Fibroblast of lung (primary cell): ENCODE measurements at regions not wholly inside any gene's neighbourhood (a gene's known extent, or its start where the extent isn't known, plus 50 kb on each side); places are given as distances from the start of the nearest gene placed in this dataset.

Experiments used
- DNase-seq, 2 donors: peaks; one replicate each; pipeline versions ENCODE4 v3.0.0 to v3.0.0-alpha.2; 2010; ENCODE audit warnings: low read depth in 2 of 2
- H2AFZ ChIP-seq: 2 replicates; pipeline ENCODE4 v1.5.1; 2012; ENCODE audit warnings: low read length, control low read depth, inconsistent platforms
- H3K27ac ChIP-seq: 2 replicates; pipeline ENCODE4 v1.5.1; 2011; ENCODE audit warnings: low read length, control low read depth; ENCODE audit not compliant: insufficient read depth
- H3K27me3 ChIP-seq: 2 replicates; pipeline ENCODE4 v1.5.1; 2011; ENCODE audit warnings: mild to moderate bottlenecking, low read length; ENCODE audit not compliant: control insufficient read depth, insufficient read depth
- H3K36me3 ChIP-seq: 2 replicates; pipeline ENCODE4 v1.5.1; 2011; ENCODE audit warnings: low read length; ENCODE audit not compliant: control insufficient read depth, insufficient read depth
- H3K4me1 ChIP-seq: 2 replicates; pipeline ENCODE4 v1.5.1; 2011; ENCODE audit warnings: low read length; ENCODE audit not compliant: control insufficient read depth, insufficient read depth; ENCODE audit errors: extremely low read depth
- H3K4me2 ChIP-seq: 2 replicates; pipeline ENCODE4 v1.5.1; 2011; ENCODE audit warnings: low read length, control low read depth; ENCODE audit not compliant: insufficient read depth; ENCODE audit errors: extremely low read depth
- H3K4me3 ChIP-seq, 4 experiments: fragments of 200-600 bp in 1 of 4; sonication (generic) in 1 of 4; replicated peaks in 1 of 4; 2 replicates each; pipeline ENCODE4 v1.5.1; 2011 to 2016; ENCODE audit warnings: low read length in 4 of 4, low read depth in 3 of 4, mild to moderate bottlenecking in 3 of 4, control low read depth in 2 of 4, inconsistent platforms in 1 of 4, mixed read lengths in 1 of 4; ENCODE audit not compliant: insufficient read depth in 1 of 4; ENCODE audit errors: control extremely low read depth in 1 of 4
- H3K79me2 ChIP-seq: 2 replicates; pipeline ENCODE4 v1.5.1; 2012; ENCODE audit warnings: mild to moderate bottlenecking, low read length, inconsistent platforms; ENCODE audit not compliant: control insufficient read depth, insufficient read depth
- H3K9ac ChIP-seq: 2 replicates; pipeline ENCODE4 v1.5.1; 2011; ENCODE audit warnings: mild to moderate bottlenecking, low read length, control low read depth; ENCODE audit not compliant: insufficient read depth
- H3K9me3 ChIP-seq: 2 replicates; pipeline ENCODE4 v1.5.1; 2012; ENCODE audit warnings: low read depth, low read length; ENCODE audit not compliant: control insufficient read depth, insufficient read depth
- H4K20me1 ChIP-seq: 2 replicates; pipeline ENCODE4 v1.5.1; 2011; ENCODE audit warnings: low read length; ENCODE audit not compliant: control insufficient read depth, insufficient read depth; ENCODE audit errors: extremely low read depth
- EZH2 ChIP-seq: IDR thresholded peaks from 2 replicates; pipeline ENCODE4 v1.5.1; 2012; ENCODE audit warnings: low read length, control low read depth, mild to moderate bottlenecking; ENCODE audit errors: missing control alignments
- TF ChIP-seq, protein P1 (sequence below), 2 donors: IDR thresholded peaks in 1 of 2; conservative IDR thresholded peaks in 1 of 2; 1 replicate in 1 of 2; 2 replicates in 1 of 2; pipeline ENCODE4 v1.5.1; 2011 to 2012; ENCODE audit warnings: low read length in 2 of 2, control low read depth in 1 of 2, inconsistent platforms in 1 of 2, low read depth in 1 of 2, mild to moderate bottlenecking in 1 of 2

DNA sequence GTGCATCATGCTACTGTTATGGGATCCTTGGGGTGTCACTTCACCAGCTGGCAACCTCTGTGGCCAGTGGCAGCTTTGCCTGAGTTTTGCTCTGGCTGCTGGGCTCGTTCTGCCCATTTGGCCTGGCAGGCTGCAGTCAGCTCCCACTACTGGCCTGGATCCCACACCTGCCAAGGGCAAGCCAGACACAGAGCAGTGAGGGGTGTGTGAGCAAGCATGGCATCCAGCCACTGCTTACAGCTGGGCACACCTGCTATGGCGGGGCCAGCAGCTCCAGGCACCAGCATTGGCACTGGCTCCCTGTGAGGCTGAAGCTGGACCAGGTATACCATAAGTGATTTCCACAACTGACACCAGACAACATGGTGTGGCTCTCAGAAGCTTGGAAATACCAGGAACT, 183.4 kb downstream of the NPFFR2 start:
- Histone ChIP-seq H3K4me1 (no peaks in the 10 kb centered on the region), H3K9ac (no peak overlapping the region), H3K4me2 (no peak overlapping the region), H3K9me3 (no peaks in the 10 kb centered on the region), H3K36me3 (no peaks in the 10 kb centered on the region), H3K4me3 (no peak overlapping the region), H4K20me1 (no peaks in the 10 kb centered on the region), H3K27me3 (no peaks in the 10 kb centered on the region), H2AFZ (no peak overlapping the region), H3K27ac (no peak overlapping the region), H3K79me2 (no peaks in the 10 kb centered on the region)
- DNase-seq, result no peak
- no peak for TF ChIP-seq EZH2
- TF ChIP-seq, protein P1, sequence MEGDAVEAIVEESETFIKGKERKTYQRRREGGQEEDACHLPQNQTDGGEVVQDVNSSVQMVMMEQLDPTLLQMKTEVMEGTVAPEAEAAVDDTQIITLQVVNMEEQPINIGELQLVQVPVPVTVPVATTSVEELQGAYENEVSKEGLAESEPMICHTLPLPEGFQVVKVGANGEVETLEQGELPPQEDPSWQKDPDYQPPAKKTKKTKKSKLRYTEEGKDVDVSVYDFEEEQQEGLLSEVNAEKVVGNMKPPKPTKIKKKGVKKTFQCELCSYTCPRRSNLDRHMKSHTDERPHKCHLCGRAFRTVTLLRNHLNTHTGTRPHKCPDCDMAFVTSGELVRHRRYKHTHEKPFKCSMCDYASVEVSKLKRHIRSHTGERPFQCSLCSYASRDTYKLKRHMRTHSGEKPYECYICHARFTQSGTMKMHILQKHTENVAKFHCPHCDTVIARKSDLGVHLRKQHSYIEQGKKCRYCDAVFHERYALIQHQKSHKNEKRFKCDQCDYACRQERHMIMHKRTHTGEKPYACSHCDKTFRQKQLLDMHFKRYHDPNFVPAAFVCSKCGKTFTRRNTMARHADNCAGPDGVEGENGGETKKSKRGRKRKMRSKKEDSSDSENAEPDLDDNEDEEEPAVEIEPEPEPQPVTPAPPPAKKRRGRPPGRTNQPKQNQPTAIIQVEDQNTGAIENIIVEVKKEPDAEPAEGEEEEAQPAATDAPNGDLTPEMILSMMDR (conservative IDR thresholded peaks at IDR 0.05 in 1 of 2, IDR thresholded peaks at IDR 0.05 in 1 of 2; ENCODE audit: low read depth in 1 of 2, low read length in 2 of 2), result no peak

DNA sequence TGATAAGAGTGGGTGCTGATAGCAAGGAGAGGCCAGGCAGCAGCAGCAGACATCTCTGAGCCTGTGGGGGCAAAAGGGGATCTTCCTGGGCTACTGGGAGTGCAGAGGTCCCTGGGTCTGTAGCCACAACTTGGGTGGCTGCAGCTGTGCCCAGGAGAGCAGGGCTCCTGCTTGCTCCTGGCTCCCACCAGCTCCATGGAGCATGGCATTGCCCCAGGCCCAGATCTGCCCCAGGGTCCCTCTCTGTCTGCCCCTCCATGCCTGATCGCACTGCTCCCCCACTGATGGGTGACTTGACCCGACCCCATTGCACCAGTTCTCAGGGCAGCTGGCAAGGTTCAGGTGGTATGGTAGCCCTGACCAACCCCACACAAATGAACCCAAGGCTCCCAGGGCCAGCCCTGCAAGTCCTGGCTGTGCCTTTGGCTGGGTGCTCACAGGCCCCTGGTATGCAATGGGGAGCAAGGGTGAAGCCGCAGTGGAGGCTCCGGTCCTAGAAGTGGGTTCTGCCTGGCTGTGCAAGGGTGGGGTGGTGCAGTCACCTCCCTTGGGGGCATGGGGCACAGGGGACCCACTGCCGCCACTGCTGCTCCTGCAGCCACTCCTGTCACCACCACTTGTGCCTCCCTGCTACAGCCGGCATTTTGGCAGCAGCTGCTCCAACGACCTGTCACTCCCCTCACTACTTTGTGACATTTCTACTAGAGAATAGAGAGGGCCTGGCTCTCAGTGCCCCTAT, 184.9 kb downstream of the NPFFR2 start:
- Histone ChIP-seq H2AFZ (no peak overlapping the region), H3K27me3 (no peaks in the 10 kb centered on the region), H3K79me2 (no peaks in the 10 kb centered on the region), H3K36me3 (no peaks in the 10 kb centered on the region), H3K27ac (no peak overlapping the region), H3K9ac (no peak overlapping the region), H3K4me3 (no peak overlapping the region), H4K20me1 (no peaks in the 10 kb centered on the region), H3K4me1 (no peaks in the 10 kb centered on the region), H3K9me3 (no peaks in the 10 kb centered on the region), H3K4me2 (no peak overlapping the region)
- no peak for TF ChIP-seq EZH2
- TF ChIP-seq, protein P1 (conservative IDR thresholded peaks at IDR 0.05 in 1 of 2, IDR thresholded peaks at IDR 0.05 in 1 of 2; ENCODE audit: low read depth in 1 of 2, low read length in 2 of 2), result no peak
- no peak for DNase-seq

DNA sequence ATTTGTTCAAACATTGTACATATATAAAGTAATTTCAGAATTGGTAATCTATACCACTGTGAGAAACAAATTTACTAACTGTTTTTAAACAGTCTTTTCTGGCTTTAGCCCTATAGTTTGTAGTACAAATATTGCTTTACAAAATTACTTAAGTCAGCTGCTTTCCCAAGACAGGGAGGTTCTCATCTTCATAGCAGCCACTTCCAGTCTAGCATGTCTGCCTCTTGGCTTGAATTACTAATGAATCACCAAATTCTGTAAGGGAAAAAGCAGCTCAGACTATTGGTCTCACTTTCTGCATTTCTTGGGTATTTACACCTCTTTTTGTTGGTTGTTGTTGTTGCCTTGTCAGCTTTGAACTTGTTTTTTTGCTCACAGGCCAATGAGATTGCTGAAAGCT, 187.2 kb downstream of the NPFFR2 start:
- Histone ChIP-seq H3K27me3 (no peaks in the 10 kb centered on the region), H3K4me2 (no peak overlapping the region), H3K36me3 (no peaks in the 10 kb centered on the region), H3K4me1 (no peaks in the 10 kb centered on the region), H3K4me3 (no peak overlapping the region), H3K9ac (no peak overlapping the region), H3K27ac (no peak overlapping the region), H3K79me2 (no peaks in the 10 kb centered on the region), H3K9me3 (no peaks in the 10 kb centered on the region), H4K20me1 (no peaks in the 10 kb centered on the region), H2AFZ (no peak overlapping the region)
- no peak for DNase-seq
- TF ChIP-seq, protein P1 (conservative IDR thresholded peaks at IDR 0.05 in 1 of 2, IDR thresholded peaks at IDR 0.05 in 1 of 2; ENCODE audit: low read depth in 1 of 2, low read length in 2 of 2), result no peak
- TF ChIP-seq EZH2, result no peak
